ENCODE measurements at regions not wholly inside any gene's neighbourhood (a gene's known extent, or its start where the extent isn't known, plus 50 kb on each side); places are given as distances from the start of the nearest gene placed in this dataset.

DNA sequence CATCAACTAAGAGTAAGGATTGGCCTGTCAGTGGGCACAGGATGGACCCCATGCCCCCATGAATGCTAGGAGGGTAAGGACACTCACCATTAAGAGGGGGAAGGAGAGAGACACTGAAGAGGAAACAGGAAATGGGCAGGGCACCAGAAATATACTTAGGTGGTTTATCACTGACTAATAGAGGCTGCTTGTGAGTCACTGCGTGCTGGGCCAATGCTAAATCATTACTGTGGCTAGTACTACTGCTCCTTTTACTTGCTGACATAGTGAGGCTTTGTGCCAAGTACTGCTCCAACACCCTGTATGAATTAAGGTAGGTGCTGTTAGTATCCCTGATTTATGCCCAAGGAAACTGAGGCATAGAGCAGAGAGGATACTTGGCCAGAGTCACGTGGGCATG is 130.4 kb upstream of the FRMPD4 start:
- H3K27ac Mint-ChIP-seq = no peak overlapping the region
- peaks cover 0 to 4% (median 0%) of the 10 kb centered on the region in 3 donors for H3K27me3 Mint-ChIP-seq (ENCODE audit: low read depth in 3 of 3)
- Histone ChIP-seq H3K9ac (ENCODE audit: insufficient read depth, low read length, poor library complexity, severe bottlenecking) (no peak overlapping the region), H3K79me2 (ENCODE audit: insufficient read depth, low read length) (no peaks in the 10 kb centered on the region), H2AFZ (ENCODE audit: insufficient read depth, low read depth, low read length, poor library complexity, severe bottlenecking) (no peak overlapping the region), H3K4me3 (replicated peaks in 1 of 3; ENCODE audit: low read depth in 2 of 3, low read length in 3 of 3) (no peak overlapping the region), H3K27me3 (ENCODE audit: control insufficient read depth in 2 of 2, insufficient read depth in 2 of 2, low read length in 2 of 2) (no peaks in the 10 kb centered on the region), H4K20me1 (ENCODE audit: insufficient read depth, low read length) (no peaks in the 10 kb centered on the region), H3K4me1 (ENCODE audit: control insufficient read depth in 1 of 2, insufficient read depth in 2 of 2, low read length in 2 of 2) (no peaks in the 10 kb centered on the region), H3K36me3 (replicated peaks in 1 of 2; ENCODE audit: control insufficient read depth in 1 of 2, insufficient read depth in 2 of 2, low read length in 2 of 2) (no peaks in the 10 kb centered on the region), H3K9me3 (replicated peaks in 1 of 2; ENCODE audit: control insufficient read depth in 1 of 2, insufficient read depth in 1 of 2, low read length in 2 of 2) (no peaks in the 10 kb centered on the region), H3K27ac (ENCODE audit: low read depth in 1 of 2, low read length in 2 of 2) (no peak overlapping the region), H3K4me2 (replicated peaks; ENCODE audit: extremely low read depth, low read length, poor library complexity, severe bottlenecking) (no peak overlapping the region)
- no peaks in the 10 kb centered on the region for H3K4me1 Mint-ChIP-seq
- H3K4me3 Mint-ChIP-seq = no peak overlapping the region
- 60% methylated on average over 1 of the region's 2 CpGs for WGBS (ENCODE audit: insufficient coverage)
- no peaks in the 10 kb centered on the region for H3K36me3 Mint-ChIP-seq
- no peak for DNase-seq
- no peak for TF ChIP-seq CTCF (IDR thresholded peaks at IDR 0.05)
- intact Hi-C loops (cut with micrococcal nuclease) = no loop called here
- H3K9me3 Mint-ChIP-seq = peaks cover 0 to 3% (median 0%) of the 10 kb centered on the region in 7 donors

GRCh38 chrX:12010436-12010835 is 127.8 kb upstream of the FRMPD4 start:
- no peak overlapping the region for H3K4me2 ChIP-seq (replicated peaks; ENCODE audit: extremely low read depth, low read length, poor library complexity, severe bottlenecking)
- H3K4me1 ChIP-seq (ENCODE audit: control insufficient read depth in 1 of 2, insufficient read depth in 2 of 2, low read length in 2 of 2) = no peaks in the 10 kb centered on the region
- H3K27me3 Mint-ChIP-seq (ENCODE audit: low read depth in 3 of 3) = no peaks in the 10 kb centered on the region
- H3K9ac ChIP-seq (ENCODE audit: insufficient read depth, low read length, poor library complexity, severe bottlenecking) = no peak overlapping the region
- no peaks in the 10 kb centered on the region for H3K36me3 Mint-ChIP-seq
- WGBS (ENCODE audit: insufficient coverage) = no CpG with 5 or more reads among the region's 1 CpG
- intact Hi-C loops (cut with micrococcal nuclease) = no loop called here
- H3K27ac Mint-ChIP-seq = no peak overlapping the region
- H2AFZ ChIP-seq (ENCODE audit: insufficient read depth, low read depth, low read length, poor library complexity, severe bottlenecking) = no peak overlapping the region
- H3K4me1 Mint-ChIP-seq = no peaks in the 10 kb centered on the region
- no peak for TF ChIP-seq CTCF (IDR thresholded peaks at IDR 0.05)
- DNase-seq = no peak
- H3K4me3 ChIP-seq (replicated peaks in 1 of 3; ENCODE audit: low read depth in 2 of 3, low read length in 3 of 3) = no peak overlapping the region
- no peak overlapping the region for H3K27ac ChIP-seq (ENCODE audit: low read depth in 1 of 2, low read length in 2 of 2)
- H4K20me1 ChIP-seq (ENCODE audit: insufficient read depth, low read length) = no peaks in the 10 kb centered on the region
- H3K36me3 ChIP-seq (replicated peaks in 1 of 2; ENCODE audit: control insufficient read depth in 1 of 2, insufficient read depth in 2 of 2, low read length in 2 of 2) = no peaks in the 10 kb centered on the region
- no peaks in the 10 kb centered on the region for H3K79me2 ChIP-seq (ENCODE audit: insufficient read depth, low read length)
- H3K4me3 Mint-ChIP-seq = no peak overlapping the region
- no peaks in the 10 kb centered on the region for H3K27me3 ChIP-seq (ENCODE audit: control insufficient read depth in 2 of 2, insufficient read depth in 2 of 2, low read length in 2 of 2)
- no peaks in the 10 kb centered on the region for H3K9me3 ChIP-seq (replicated peaks in 1 of 2; ENCODE audit: control insufficient read depth in 1 of 2, insufficient read depth in 1 of 2, low read length in 2 of 2)
- H3K9me3 Mint-ChIP-seq = peaks cover 0 to 3% (median 0%) of the 10 kb centered on the region in 7 donors
